ENCODE measurements at regions not wholly inside any gene's neighbourhood (a gene's known extent, or its start where the extent isn't known, plus 50 kb on each side); places are given as distances from the start of the nearest gene placed in this dataset.
"Not testable (repeated sequence)": the region's sequence is repeated elsewhere in the genome, so short reads cannot be mapped to it uniquely, and the experiment has no call there.

DNA sequence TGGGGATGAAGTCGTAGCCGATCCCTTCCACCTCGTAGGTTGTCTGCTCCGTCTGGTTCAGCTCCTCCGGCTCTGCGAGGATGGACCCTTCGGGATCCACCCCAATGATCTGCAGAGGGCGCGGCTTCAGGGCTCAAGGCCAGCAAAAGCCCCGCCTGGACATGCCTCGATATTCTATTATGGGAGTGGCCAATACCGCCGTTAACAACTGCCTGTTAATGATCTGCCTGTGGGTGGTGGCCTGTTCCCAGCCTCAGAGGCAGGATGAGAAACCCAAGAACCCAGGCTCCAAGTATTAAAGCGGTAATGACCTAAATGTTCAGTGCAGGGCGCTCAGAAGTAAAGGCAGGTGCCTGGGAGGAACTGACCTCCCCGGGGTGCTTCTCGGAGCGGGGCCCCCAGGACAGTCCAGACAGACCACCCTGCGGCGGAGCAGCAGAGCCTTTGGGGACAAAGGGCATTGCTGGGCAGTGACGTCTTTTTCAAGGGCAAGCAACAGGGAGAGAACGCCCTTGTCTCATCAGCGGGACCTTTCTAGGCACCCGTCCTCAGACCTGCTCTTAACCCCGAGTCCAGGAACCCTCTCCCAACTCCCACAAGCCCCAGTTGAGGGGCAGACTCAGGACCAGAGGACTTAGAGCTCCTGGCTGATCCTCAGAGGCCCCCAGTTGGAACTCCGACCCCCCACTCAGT lies 4066.6 kb upstream of the TPTE start:
- H3K36me3 ChIP-seq (ENCODE audit: control insufficient read depth, insufficient read depth, low read length); H4K20me1 ChIP-seq (ENCODE audit: control insufficient read depth, extremely low read depth, insufficient read depth, low read length); H3K9me3 ChIP-seq (ENCODE audit: control insufficient read depth, insufficient read depth, low read depth, low read length); H2AFZ ChIP-seq (ENCODE audit: low read length); H3K27ac ChIP-seq (ENCODE audit: insufficient read depth, low read length); DNase-seq (ENCODE audit: low read depth in 2 of 2); H3K9ac ChIP-seq (ENCODE audit: insufficient read depth, low read length); H3K27me3 ChIP-seq (ENCODE audit: control insufficient read depth, insufficient read depth, low read length); H3K4me2 ChIP-seq (ENCODE audit: extremely low read depth, insufficient read depth, low read length); H3K4me3 ChIP-seq (replicated peaks in 1 of 4; ENCODE audit: control extremely low read depth in 1 of 4, insufficient read depth in 1 of 4, low read depth in 3 of 4, low read length in 4 of 4); H3K79me2 ChIP-seq (ENCODE audit: control insufficient read depth, insufficient read depth, low read length); H3K4me1 ChIP-seq (ENCODE audit: control insufficient read depth, extremely low read depth, insufficient read depth, low read length): not testable (repeated sequence)

DNA sequence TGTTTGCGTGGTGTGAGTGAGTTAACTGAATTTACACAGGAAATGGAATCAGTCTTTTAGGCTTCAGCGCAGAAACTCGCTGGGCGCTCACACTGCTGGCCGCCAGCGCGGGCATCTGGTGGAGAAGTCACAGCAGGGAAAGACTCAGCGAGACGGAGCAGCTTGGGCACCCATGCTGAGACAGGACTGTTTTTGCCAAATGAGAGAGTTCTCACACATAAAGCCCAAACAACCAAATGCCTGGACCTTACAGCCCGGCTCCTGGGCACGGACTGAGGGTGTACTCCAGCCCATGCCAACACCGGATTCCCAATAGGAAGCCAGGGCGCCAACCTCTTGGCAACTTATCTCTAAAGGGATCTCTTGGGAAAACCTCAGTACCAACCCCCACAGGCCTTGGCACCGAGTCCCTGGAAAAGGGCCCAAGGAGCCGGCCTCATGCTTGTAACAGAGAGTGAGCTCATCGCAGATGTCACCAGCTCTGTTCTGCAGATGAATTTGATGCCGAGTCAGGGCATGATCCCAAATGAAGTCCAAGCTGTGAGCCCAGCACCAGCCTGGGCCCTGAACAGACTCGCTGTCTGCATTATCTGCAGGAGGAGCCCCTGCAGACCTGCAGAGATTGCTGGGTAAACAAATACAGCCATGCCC lies 4065.2 kb upstream of the TPTE start:
- not testable (repeated sequence) for H3K36me3 ChIP-seq (ENCODE audit: control insufficient read depth, insufficient read depth, low read length); H3K27me3 ChIP-seq (ENCODE audit: control insufficient read depth, insufficient read depth, low read length); H3K79me2 ChIP-seq (ENCODE audit: control insufficient read depth, insufficient read depth, low read length); H3K4me2 ChIP-seq (ENCODE audit: extremely low read depth, insufficient read depth, low read length); H3K4me3 ChIP-seq (replicated peaks in 1 of 4; ENCODE audit: control extremely low read depth in 1 of 4, insufficient read depth in 1 of 4, low read depth in 3 of 4, low read length in 4 of 4); H3K9ac ChIP-seq (ENCODE audit: insufficient read depth, low read length); H3K9me3 ChIP-seq (ENCODE audit: control insufficient read depth, insufficient read depth, low read depth, low read length); H3K27ac ChIP-seq (ENCODE audit: insufficient read depth, low read length); H4K20me1 ChIP-seq (ENCODE audit: control insufficient read depth, extremely low read depth, insufficient read depth, low read length); H3K4me1 ChIP-seq (ENCODE audit: control insufficient read depth, extremely low read depth, insufficient read depth, low read length); H2AFZ ChIP-seq (ENCODE audit: low read length); DNase-seq (ENCODE audit: low read depth in 2 of 2)

DNA sequence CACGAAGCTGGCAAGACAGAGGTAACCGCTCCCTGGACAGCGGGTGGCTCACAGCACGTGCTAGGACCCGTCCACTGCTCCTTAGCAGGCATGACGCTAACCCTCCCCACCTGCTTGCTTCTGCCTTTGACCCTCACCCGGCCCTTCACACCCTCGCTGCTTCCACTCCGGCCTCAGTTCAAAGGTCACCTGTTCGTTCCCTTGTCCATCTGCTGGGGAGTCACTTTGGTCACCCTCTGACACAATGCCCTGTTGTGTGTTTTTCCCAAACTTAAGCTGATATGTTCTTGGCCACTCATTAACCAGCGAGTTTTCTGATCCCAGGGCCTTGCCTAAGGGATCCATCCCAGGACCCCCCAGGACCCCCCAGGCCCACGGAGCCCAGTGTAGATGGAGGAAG lies 4061.6 kb upstream of the TPTE start:
- H3K27me3 ChIP-seq (ENCODE audit: control insufficient read depth, insufficient read depth, low read length); H4K20me1 ChIP-seq (ENCODE audit: control insufficient read depth, extremely low read depth, insufficient read depth, low read length); DNase-seq (ENCODE audit: low read depth in 2 of 2); H3K27ac ChIP-seq (ENCODE audit: insufficient read depth, low read length); H3K4me1 ChIP-seq (ENCODE audit: control insufficient read depth, extremely low read depth, insufficient read depth, low read length); H3K36me3 ChIP-seq (ENCODE audit: control insufficient read depth, insufficient read depth, low read length); H3K4me2 ChIP-seq (ENCODE audit: extremely low read depth, insufficient read depth, low read length); H3K79me2 ChIP-seq (ENCODE audit: control insufficient read depth, insufficient read depth, low read length); H3K9ac ChIP-seq (ENCODE audit: insufficient read depth, low read length); H3K4me3 ChIP-seq (replicated peaks in 1 of 4; ENCODE audit: control extremely low read depth in 1 of 4, insufficient read depth in 1 of 4, low read depth in 3 of 4, low read length in 4 of 4); H2AFZ ChIP-seq (ENCODE audit: low read length); H3K9me3 ChIP-seq (ENCODE audit: control insufficient read depth, insufficient read depth, low read depth, low read length): not testable (repeated sequence)

DNA sequence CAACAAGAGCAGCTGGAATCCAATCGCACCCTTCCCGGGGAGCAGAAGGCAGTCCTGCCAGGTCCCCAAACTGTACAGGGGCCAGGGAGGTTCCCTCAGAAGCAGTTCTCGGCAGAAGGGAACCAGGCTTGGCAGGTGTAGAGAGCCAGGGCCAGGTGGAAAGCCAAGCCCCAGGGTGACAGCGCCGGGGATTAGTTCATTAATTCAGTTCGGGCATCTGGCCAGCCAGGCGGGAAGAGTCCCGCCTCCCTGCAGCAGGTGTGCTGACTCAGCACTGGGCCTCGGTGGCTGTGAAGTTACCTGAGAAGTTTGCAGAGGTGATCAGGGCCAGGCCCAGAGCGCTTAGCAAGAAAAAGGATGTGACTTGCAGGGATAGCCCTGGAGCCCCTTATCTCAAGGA lies 4060.0 kb upstream of the TPTE start:
- H3K4me1 ChIP-seq (ENCODE audit: control insufficient read depth, extremely low read depth, insufficient read depth, low read length); H3K27ac ChIP-seq (ENCODE audit: insufficient read depth, low read length); H3K9ac ChIP-seq (ENCODE audit: insufficient read depth, low read length); H3K36me3 ChIP-seq (ENCODE audit: control insufficient read depth, insufficient read depth, low read length); H3K79me2 ChIP-seq (ENCODE audit: control insufficient read depth, insufficient read depth, low read length); H4K20me1 ChIP-seq (ENCODE audit: control insufficient read depth, extremely low read depth, insufficient read depth, low read length); DNase-seq (ENCODE audit: low read depth in 2 of 2); H3K4me3 ChIP-seq (replicated peaks in 1 of 4; ENCODE audit: control extremely low read depth in 1 of 4, insufficient read depth in 1 of 4, low read depth in 3 of 4, low read length in 4 of 4); H3K27me3 ChIP-seq (ENCODE audit: control insufficient read depth, insufficient read depth, low read length); H3K9me3 ChIP-seq (ENCODE audit: control insufficient read depth, insufficient read depth, low read depth, low read length); H2AFZ ChIP-seq (ENCODE audit: low read length); H3K4me2 ChIP-seq (ENCODE audit: extremely low read depth, insufficient read depth, low read length): not testable (repeated sequence)

DNA sequence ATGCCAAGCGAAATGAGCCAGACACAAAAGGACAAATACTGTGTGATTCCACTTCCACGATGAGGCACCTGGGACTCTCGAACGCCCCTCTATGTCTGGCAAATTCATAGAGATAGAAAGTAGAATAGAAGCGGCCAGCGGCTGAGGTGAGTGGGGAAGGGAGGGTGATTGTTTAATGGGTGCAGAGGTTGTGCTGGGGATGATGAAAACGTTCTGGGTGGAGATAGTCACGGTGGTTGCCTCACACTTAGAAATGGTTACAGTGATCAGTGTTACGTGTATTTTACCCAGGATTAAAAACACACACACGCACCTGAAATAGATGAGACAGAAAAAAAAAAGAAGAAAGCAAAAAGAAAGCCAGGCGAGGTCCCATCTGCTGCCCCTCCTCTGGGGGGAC lies 4057.0 kb upstream of the TPTE start:
- H2AFZ ChIP-seq (ENCODE audit: low read length); H3K27me3 ChIP-seq (ENCODE audit: control insufficient read depth, insufficient read depth, low read length); H3K36me3 ChIP-seq (ENCODE audit: control insufficient read depth, insufficient read depth, low read length); H3K9ac ChIP-seq (ENCODE audit: insufficient read depth, low read length); DNase-seq (ENCODE audit: low read depth in 2 of 2); H3K79me2 ChIP-seq (ENCODE audit: control insufficient read depth, insufficient read depth, low read length); H4K20me1 ChIP-seq (ENCODE audit: control insufficient read depth, extremely low read depth, insufficient read depth, low read length); H3K4me2 ChIP-seq (ENCODE audit: extremely low read depth, insufficient read depth, low read length); H3K9me3 ChIP-seq (ENCODE audit: control insufficient read depth, insufficient read depth, low read depth, low read length); H3K4me1 ChIP-seq (ENCODE audit: control insufficient read depth, extremely low read depth, insufficient read depth, low read length); H3K4me3 ChIP-seq (replicated peaks in 1 of 4; ENCODE audit: control extremely low read depth in 1 of 4, insufficient read depth in 1 of 4, low read depth in 3 of 4, low read length in 4 of 4); H3K27ac ChIP-seq (ENCODE audit: insufficient read depth, low read length): not testable (repeated sequence)

DNA sequence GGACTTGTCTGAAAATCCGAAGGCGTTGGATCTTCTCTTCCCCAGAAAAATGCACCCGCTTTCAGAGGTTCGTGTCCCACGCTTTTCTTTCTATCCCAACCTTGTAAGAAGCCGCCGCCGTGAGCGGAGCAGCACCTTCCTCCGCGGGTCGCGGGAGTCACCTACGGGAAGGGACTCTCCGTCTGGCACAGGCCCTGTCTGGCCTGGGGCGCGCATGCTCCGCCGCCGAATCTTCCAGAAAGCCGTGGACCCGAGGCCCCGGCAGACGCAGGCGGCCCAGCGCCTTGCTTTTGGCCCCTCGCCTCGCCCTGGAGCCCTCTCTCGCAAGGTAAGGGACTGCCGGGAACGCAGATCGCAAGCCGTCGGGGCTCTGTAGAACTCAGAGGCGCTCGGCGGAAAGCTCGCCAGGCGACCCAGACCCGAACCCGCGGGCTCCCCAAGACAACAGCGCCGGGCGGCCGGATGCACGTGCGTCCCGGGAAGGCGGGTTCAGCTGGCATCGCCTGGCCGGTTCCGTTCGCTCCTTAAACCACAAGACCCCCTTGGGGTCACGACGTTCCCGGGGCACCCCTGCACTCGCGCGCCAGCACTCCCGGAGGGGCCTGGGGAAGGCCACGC lies 4055.2 kb upstream of the TPTE start:
- H3K4me1 ChIP-seq (ENCODE audit: control insufficient read depth, extremely low read depth, insufficient read depth, low read length); H3K79me2 ChIP-seq (ENCODE audit: control insufficient read depth, insufficient read depth, low read length); H3K27ac ChIP-seq (ENCODE audit: insufficient read depth, low read length); H3K9me3 ChIP-seq (ENCODE audit: control insufficient read depth, insufficient read depth, low read depth, low read length); DNase-seq (ENCODE audit: low read depth in 2 of 2); H3K4me3 ChIP-seq (replicated peaks in 1 of 4; ENCODE audit: control extremely low read depth in 1 of 4, insufficient read depth in 1 of 4, low read depth in 3 of 4, low read length in 4 of 4); H3K4me2 ChIP-seq (ENCODE audit: extremely low read depth, insufficient read depth, low read length); H3K36me3 ChIP-seq (ENCODE audit: control insufficient read depth, insufficient read depth, low read length); H3K27me3 ChIP-seq (ENCODE audit: control insufficient read depth, insufficient read depth, low read length); H4K20me1 ChIP-seq (ENCODE audit: control insufficient read depth, extremely low read depth, insufficient read depth, low read length); H2AFZ ChIP-seq (ENCODE audit: low read length); H3K9ac ChIP-seq (ENCODE audit: insufficient read depth, low read length): not testable (repeated sequence)
